ENCODE measurements at regions not wholly inside any gene's neighbourhood (a gene's known extent, or its start where the extent isn't known, plus 50 kb on each side); places are given as distances from the start of the nearest gene placed in this dataset.
"Not testable (repeated sequence)": the region's sequence is repeated elsewhere in the genome, so short reads cannot be mapped to it uniquely, and the experiment has no call there.

GRCh38 chr7:65797566-65797965, 75.3 kb upstream of the VKORC1L1 start:
- H3K9ac ChIP-seq (ENCODE audit: insufficient read depth in 1 of 2, low read depth in 2 of 2, low read length in 2 of 2); H3K4me2 ChIP-seq (ENCODE audit: insufficient read depth, low read length); in situ Hi-C loops (cut with MboI); H3K9me3 ChIP-seq (replicated peaks; ENCODE audit: control insufficient read depth, insufficient read depth, low read depth, low read length); H3K27me3 ChIP-seq (ENCODE audit: control insufficient read depth in 2 of 2, insufficient read depth in 2 of 2, low read length in 2 of 2); H3K4me3 ChIP-seq; H3K9me1 ChIP-seq (ENCODE audit: control insufficient read depth, insufficient read depth, low read length); CTCF ChIA-PET (ENCODE audit: low intra/inter-chr PET ratio); DNase-seq (ENCODE audit: extremely low read depth in 1 of 4, low spot score in 3 of 4); BruUV-seq (replicated peaks); ATAC-seq; H3K79me2 ChIP-seq (ENCODE audit: control insufficient read depth, insufficient read depth, low read length); FAIRE-seq; H3K36me3 ChIP-seq (ENCODE audit: control insufficient read depth, insufficient read depth, low read length); H3K4me1 ChIP-seq (replicated peaks in 1 of 2; ENCODE audit: control insufficient read depth in 2 of 2, insufficient read depth in 2 of 2, low read length in 2 of 2); H2AFZ ChIP-seq (ENCODE audit: low read depth, low read length); H3K27ac ChIP-seq (ENCODE audit: extremely low read depth, low read depth, low read length); H4K20me1 ChIP-seq (replicated peaks; ENCODE audit: control insufficient read depth, insufficient read depth, low read length): not testable (repeated sequence)
- 47% methylated on average over 5 of the region's 5 CpGs for WGBS (ENCODE audit: insufficient coverage, low coverage, missing lambda C conversion rate)
- POLR2A ChIA-PET: interaction anchor here (0.9 kb wide), 1 partner anchor 58 kb away, joined by 3 read pairs; no protein-coding TSS in a partner anchor
- intact Hi-C loops (cut with micrococcal nuclease): loop anchor here (10.0 kb wide), 1 partner anchor 693 kb away; no protein-coding TSS in a partner anchor

GRCh38 chr7:65798111-65799075, 74.5 kb upstream of the VKORC1L1 start:
- Histone ChIP-seq H3K4me2 (ENCODE audit: insufficient read depth, low read length) (no peak overlapping the region), H2AFZ (ENCODE audit: low read depth, low read length) (no peak overlapping the region), H3K9me1 (ENCODE audit: control insufficient read depth, insufficient read depth, low read length) (no peaks in the 10 kb centered on the region), H3K4me1 (replicated peaks in 1 of 2; ENCODE audit: control insufficient read depth in 2 of 2, insufficient read depth in 2 of 2, low read length in 2 of 2) (no peaks in the 10 kb centered on the region; a peak in 1 of 5 replicates), H3K27ac (ENCODE audit: extremely low read depth, low read depth, low read length) (no peak overlapping the region), H3K27me3 (ENCODE audit: control insufficient read depth in 2 of 2, insufficient read depth in 2 of 2, low read length in 2 of 2) (no peaks in the 10 kb centered on the region), H3K4me3 (no peak overlapping the region), H3K9ac (ENCODE audit: insufficient read depth in 1 of 2, low read depth in 2 of 2, low read length in 2 of 2) (no peak overlapping the region), H3K79me2 (ENCODE audit: control insufficient read depth, insufficient read depth, low read length) (no peaks in the 10 kb centered on the region), H3K9me3 (replicated peaks; ENCODE audit: control insufficient read depth, insufficient read depth, low read depth, low read length) (no peaks in the 10 kb centered on the region), H3K36me3 (ENCODE audit: control insufficient read depth, insufficient read depth, low read length) (no peaks in the 10 kb centered on the region), H4K20me1 (replicated peaks; ENCODE audit: control insufficient read depth, insufficient read depth, low read length) (no peaks in the 10 kb centered on the region)
- ATAC-seq: no peak
- intact Hi-C loops (cut with micrococcal nuclease) (loop anchor here (10.0 kb wide), 1 partner anchor 694 kb away; no protein-coding TSS in a partner anchor), in situ Hi-C loops (cut with MboI) (no loop called here)
- ChIA-PET POLR2A (no interaction called here), CTCF (ENCODE audit: low intra/inter-chr PET ratio) (no interaction called here)
- BruUV-seq (replicated peaks): no TSS peak
- DNase-seq (ENCODE audit: extremely low read depth in 1 of 4, low spot score in 3 of 4): no peak
- no peak for FAIRE-seq
- WGBS (ENCODE audit: insufficient coverage, low coverage, missing lambda C conversion rate): 60% methylated on average over 5 of the region's 5 CpGs
- TF ChIP-seq ATF2 (CRISPR knock-in tag; IDR thresholded peaks at IDR 0.05): no peak
- no peak for TF ChIP-seq KDM5B (IDR thresholded peaks at IDR 0.05; ENCODE audit: insufficient replicate concordance, low read depth, low read length)
- no peak for TF ChIP-seq NFIX (CRISPR knock-in tag; IDR thresholded peaks at IDR 0.05; ENCODE audit: low read depth)
- no peak for TF ChIP-seq ZNF445 (CRISPR knock-in tag; IDR thresholded peaks at IDR 0.05; ENCODE audit: low read depth)
- no peak for TF ChIP-seq ZNF324 (CRISPR knock-in tag; IDR thresholded peaks at IDR 0.05)
- no peak for TF ChIP-seq CTCFL (IDR thresholded peaks at IDR 0.05; ENCODE audit: borderline replicate concordance, insufficient read depth, low read depth, low read length, poor library complexity, severe bottlenecking)
- TF ChIP-seq HIVEP1 (CRISPR knock-in tag; IDR thresholded peaks at IDR 0.05): no peak

Data from K562 (cell line).